Mucosa of descending colon (tissue), 3 donors: ENCODE measurements at regions not wholly inside any gene's neighbourhood (a gene's known extent, or its start where the extent isn't known, plus 50 kb on each side); places are given as distances from the start of the nearest gene placed in this dataset.

ENCODE experiments used
- ATAC-seq: fragments of 200-7000 bp; cut with Tn5 transposase; one replicate; pipeline ENCODE4 v1.9.1; 2020; ENCODE audit warnings: mild to moderate bottlenecking, moderate library complexity
- DNase-seq, 3 donors: peaks; one replicate each; pipeline ENCODE4 v3.0.0-alpha.2; 2020
- H3K36me3 ChIP-seq: fragments of 200-600 bp; one replicate; pipeline ENCODE4 v1.8.0; 2021; ENCODE audit warnings: low read depth, mild to moderate bottlenecking
- H3K4me1 ChIP-seq: fragments of 200-600 bp; one replicate; pipeline ENCODE4 v1.8.0; 2021; ENCODE audit warnings: low read depth, mild to moderate bottlenecking
- H3K4me3 ChIP-seq: fragments of 200-600 bp; one replicate; pipeline ENCODE4 v1.8.0; 2021; ENCODE audit warnings: mild to moderate bottlenecking
- H3K9me3 ChIP-seq: fragments of 200-600 bp; one replicate; pipeline ENCODE4 v1.8.0; 2021; ENCODE audit warnings: mild to moderate bottlenecking
- intact Hi-C, 2 donors: fragments of 100-400 bp; cut with DNase I in 1 of 2; cut with micrococcal nuclease in 1 of 2; formaldehyde crosslinking; loops; one replicate each; pipeline versions ENCODE4 v1.11.0 to v1.11.1; 2022; cut with DNase I, micrococcal nuclease
- TF ChIP-seq, protein P1 (sequence below): fragments of 200-600 bp; IDR thresholded peaks from one replicate; pipeline ENCODE4 v1.8.0; 2022; ENCODE audit warnings: antibody characterized with exemption, mild to moderate bottlenecking
- donor health status: DM: no; HTN: no; CAD: no; lungs with moderate emphysema.
- donor health status: DM: no; HTN: no; CAD: no.
- donor health status: DM: no; HTN: yes; CAD: no.

DNA sequence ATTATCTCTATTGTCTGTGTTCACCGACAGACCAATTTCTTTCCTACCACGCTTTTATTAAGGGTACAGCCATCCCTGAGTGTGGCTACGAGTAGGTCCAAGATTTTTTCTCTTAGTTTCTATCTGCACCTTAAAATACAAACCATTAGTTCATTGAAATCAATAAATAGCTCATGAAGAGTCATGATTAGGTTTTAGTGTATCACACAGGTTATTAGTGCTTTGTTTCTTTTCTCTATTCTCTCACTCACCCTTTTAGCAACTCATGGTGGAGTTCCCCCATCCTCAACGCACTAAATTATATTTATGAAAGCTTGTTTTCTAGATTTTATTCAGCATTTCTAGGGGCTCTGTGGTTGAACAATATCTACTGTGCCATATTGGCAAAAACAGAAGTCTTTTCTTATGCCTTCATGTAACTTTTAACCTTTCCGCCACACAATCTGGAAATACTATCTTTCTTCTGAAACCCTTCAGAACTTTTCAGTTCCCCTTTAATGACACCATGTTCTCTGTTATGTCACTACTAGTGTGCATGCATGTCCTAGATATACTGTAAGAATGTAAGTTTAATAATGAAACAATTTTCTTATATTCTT, 128.2 kb upstream of the LAMA2 start:
- ATAC-seq, result no peak

GRCh38 chr6:128743974-128744765, 138.8 kb upstream of the LAMA2 start:
- intact Hi-C loops, result no loop called here
- H3K9me3 ChIP-seq, result no peaks in the 10 kb centered on the region
- no peaks in the 10 kb centered on the region for H3K36me3 ChIP-seq
- H3K4me1 ChIP-seq, result no peaks in the 10 kb centered on the region
- no peak for DNase-seq
- no peak for ATAC-seq
- H3K4me3 ChIP-seq, result no peak overlapping the region
- TF ChIP-seq, protein P1, sequence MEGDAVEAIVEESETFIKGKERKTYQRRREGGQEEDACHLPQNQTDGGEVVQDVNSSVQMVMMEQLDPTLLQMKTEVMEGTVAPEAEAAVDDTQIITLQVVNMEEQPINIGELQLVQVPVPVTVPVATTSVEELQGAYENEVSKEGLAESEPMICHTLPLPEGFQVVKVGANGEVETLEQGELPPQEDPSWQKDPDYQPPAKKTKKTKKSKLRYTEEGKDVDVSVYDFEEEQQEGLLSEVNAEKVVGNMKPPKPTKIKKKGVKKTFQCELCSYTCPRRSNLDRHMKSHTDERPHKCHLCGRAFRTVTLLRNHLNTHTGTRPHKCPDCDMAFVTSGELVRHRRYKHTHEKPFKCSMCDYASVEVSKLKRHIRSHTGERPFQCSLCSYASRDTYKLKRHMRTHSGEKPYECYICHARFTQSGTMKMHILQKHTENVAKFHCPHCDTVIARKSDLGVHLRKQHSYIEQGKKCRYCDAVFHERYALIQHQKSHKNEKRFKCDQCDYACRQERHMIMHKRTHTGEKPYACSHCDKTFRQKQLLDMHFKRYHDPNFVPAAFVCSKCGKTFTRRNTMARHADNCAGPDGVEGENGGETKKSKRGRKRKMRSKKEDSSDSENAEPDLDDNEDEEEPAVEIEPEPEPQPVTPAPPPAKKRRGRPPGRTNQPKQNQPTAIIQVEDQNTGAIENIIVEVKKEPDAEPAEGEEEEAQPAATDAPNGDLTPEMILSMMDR, result no peak

More for the DNA sequence above, 128.2 kb upstream of the LAMA2 start:
- intact Hi-C loops, result no loop called here
- Histone ChIP-seq H3K4me3 (no peak overlapping the region), H3K36me3 (no peaks in the 10 kb centered on the region), H3K4me1 (no peaks in the 10 kb centered on the region), H3K9me3 (no peaks in the 10 kb centered on the region)
- no peak for DNase-seq
- TF ChIP-seq, protein P1, result no peak

GRCh38 chr6:128742900-128743299, 140.0 kb upstream of the LAMA2 start:
- TF ChIP-seq, protein P1, result no peak
- Histone ChIP-seq H3K36me3 (no peaks in the 10 kb centered on the region), H3K9me3 (no peaks in the 10 kb centered on the region), H3K4me3 (no peak overlapping the region), H3K4me1 (no peaks in the 10 kb centered on the region)
- DNase-seq, result no peak
- ATAC-seq, result no peak
- intact Hi-C loops, result no loop called here

DNA sequence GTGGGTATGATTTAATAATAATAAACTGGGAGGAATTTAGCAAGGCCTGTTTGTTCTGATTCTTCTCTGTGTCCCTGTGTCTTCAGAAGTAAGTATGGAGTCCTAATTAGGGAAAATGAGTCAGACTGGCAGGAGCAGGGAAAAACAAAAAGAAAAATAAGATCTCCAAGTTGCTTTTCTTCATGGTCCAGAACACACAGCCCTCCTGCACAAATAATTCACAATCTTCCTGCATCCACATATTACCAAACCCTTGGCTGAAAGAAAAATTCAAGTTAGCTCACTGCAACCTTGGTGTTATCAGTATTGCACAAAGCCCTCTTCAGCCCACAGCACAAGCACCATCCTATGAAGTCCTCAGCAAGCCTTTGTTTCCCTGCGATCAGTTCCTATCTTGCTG, 142.0 kb upstream of the LAMA2 start:
- no peaks in the 10 kb centered on the region for H3K4me1 ChIP-seq
- H3K4me3 ChIP-seq, result no peak overlapping the region
- TF ChIP-seq, protein P1, result no peak
- no peak for ATAC-seq
- no peaks in the 10 kb centered on the region for H3K36me3 ChIP-seq
- DNase-seq, result no peak
- intact Hi-C loops, result no loop called here
- no peaks in the 10 kb centered on the region for H3K9me3 ChIP-seq

GRCh38 chr6:128739112-128739511, 143.8 kb upstream of the LAMA2 start:
- intact Hi-C loops, result no loop called here
- Histone ChIP-seq H3K36me3 (no peaks in the 10 kb centered on the region), H3K4me3 (no peak overlapping the region), H3K4me1 (no peaks in the 10 kb centered on the region), H3K9me3 (no peaks in the 10 kb centered on the region)
- DNase-seq (no peak), ATAC-seq (no peak)
- TF ChIP-seq, protein P1, result no peak
